PC-3 (cell line): ENCODE measurements at regions not wholly inside any gene's neighbourhood (a gene's known extent, or its start where the extent isn't known, plus 50 kb on each side); places are given as distances from the start of the nearest gene placed in this dataset.

Experiments
- ATAC-seq: fragments of 200-7000 bp; cut with Tn5 transposase; 2 replicates; pipeline ENCODE4 v1.9.1; 2020; ENCODE audit warnings: mild to moderate bottlenecking, moderate library complexity
- BruUV-seq: library from RNA; stranded (reverse); fragments of 400-500 nt; replicated peaks from 2 replicates; lab custom pipeline; 2021; lab: Mats Ljungman, UMichigan
- CTCF ChIA-PET: fragments of 300-600 bp; sonication (Branson Sonifier 250); formaldehyde crosslinking; loops from one replicate; lab custom pipeline; 2022; ENCODE audit warnings: antibody characterized with exemption; lab: Charles Lee
- POLR2A ChIA-PET: fragments of 300-600 bp; sonication (Branson Sonifier 250); formaldehyde crosslinking; loops from one replicate; lab custom pipeline; 2022; ENCODE audit warnings: antibody characterized with exemption; ENCODE audit not compliant: unreplicated experiment; lab: Charles Lee
- DNase-seq: peaks from one replicate; pipeline ENCODE4 v3.0.0-alpha.2; 2015
- H2AFZ ChIP-seq: fragments of 300-600 bp; sonication (generic); 2 replicates; pipeline ENCODE4 v1.6.0; 2016; ENCODE audit warnings: antibody characterized with exemption, low read length
- H3F3A ChIP-seq: fragments of 300-600 bp; sonication (generic); one replicate; pipeline ENCODE4 v1.6.0; 2017; ENCODE audit warnings: antibody characterized with exemption, low read length, control low read depth, mild to moderate bottlenecking; ENCODE audit not compliant: unreplicated experiment
- H3K27ac ChIP-seq: fragments of 300-600 bp; sonication (generic); 2 replicates; pipeline ENCODE4 v1.5.1; 2016; ENCODE audit warnings: mild to moderate bottlenecking, low read length
- H3K27me3 ChIP-seq: fragments of 300-600 bp; sonication (generic); 2 replicates; pipeline ENCODE4 v1.6.1; 2016; ENCODE audit warnings: low read length, mixed read lengths
- H3K36me3 ChIP-seq: fragments of 300-600 bp; sonication (generic); 2 replicates; pipeline ENCODE4 v1.6.1; 2016; ENCODE audit warnings: low read depth, mixed run types, low read length, mixed read lengths
- H3K4me1 ChIP-seq: fragments of 300-600 bp; sonication (generic); 2 replicates; pipeline ENCODE4 v1.5.1; 2016; ENCODE audit warnings: low read length; ENCODE audit not compliant: insufficient read depth
- H3K4me2 ChIP-seq: fragments of 300-600 bp; sonication (generic); 2 replicates; pipeline ENCODE4 v1.6.0; 2016; ENCODE audit warnings: low read length
- H3K4me3 ChIP-seq: fragments of 300-600 bp; sonication (generic); 2 replicates; pipeline ENCODE4 v1.5.1; 2016; ENCODE audit warnings: mild to moderate bottlenecking, low read length, mixed read lengths
- H3K79me2 ChIP-seq: fragments of 300-600 bp; sonication (generic); 2 replicates; pipeline ENCODE4 v1.6.1; 2017; ENCODE audit warnings: low read length, mixed read lengths
- H3K9ac ChIP-seq: fragments of 300-600 bp; sonication (generic); 2 replicates; pipeline ENCODE4 v1.6.0; 2016; ENCODE audit warnings: mild to moderate bottlenecking, low read length
- H3K9me2 ChIP-seq: fragments of 300-600 bp; sonication (generic); replicated peaks from 2 replicates; pipeline ENCODE4 v1.6.1; 2016; ENCODE audit warnings: mixed run types, low read length, mixed read lengths
- H3K9me3 ChIP-seq: fragments of 300-600 bp; sonication (generic); 2 replicates; pipeline ENCODE4 v1.6.1; 2016; ENCODE audit warnings: low read length, mixed read lengths
- H4K20me1 ChIP-seq: fragments of 300-600 bp; sonication (generic); 2 replicates; pipeline ENCODE4 v1.6.1; 2016; ENCODE audit warnings: low read length, mixed read lengths
- CTCF ChIP-seq: fragments of 300-600 bp; sonication (generic); conservative IDR thresholded peaks from 2 replicates; pipeline ENCODE4 v1.5.1; 2017; ENCODE audit warnings: antibody characterized with exemption, low read depth, mild to moderate bottlenecking, low read length
- EZH2 ChIP-seq: fragments of 300-600 bp; sonication (generic); IDR thresholded peaks from one replicate; pipeline ENCODE4 v1.6.1; 2017; ENCODE audit warnings: antibody characterized with exemption, mild to moderate bottlenecking, low read length; ENCODE audit not compliant: unreplicated experiment
- EZH2phosphoT487 ChIP-seq: fragments of 300-600 bp; sonication (generic); IDR thresholded peaks from 2 replicates; pipeline ENCODE4 v1.6.1; 2018; ENCODE audit warnings: mild to moderate bottlenecking, antibody characterized with exemption, low read length, borderline replicate concordance
- intact Hi-C: fragments of 100-400 bp; cut with micrococcal nuclease; formaldehyde crosslinking; loops from 2 replicates; pipeline ENCODE4 v1.9.0; 2023

- H3K27me3 ChIP-seq, result no peaks in the 10 kb centered on the region
- intact Hi-C loops, result no loop called here
- BruUV-seq, result no TSS peak
These were observed 50.7 kb upstream of the INSYN1 start for GRCh38 chr15:73803806-73804205.

DNA sequence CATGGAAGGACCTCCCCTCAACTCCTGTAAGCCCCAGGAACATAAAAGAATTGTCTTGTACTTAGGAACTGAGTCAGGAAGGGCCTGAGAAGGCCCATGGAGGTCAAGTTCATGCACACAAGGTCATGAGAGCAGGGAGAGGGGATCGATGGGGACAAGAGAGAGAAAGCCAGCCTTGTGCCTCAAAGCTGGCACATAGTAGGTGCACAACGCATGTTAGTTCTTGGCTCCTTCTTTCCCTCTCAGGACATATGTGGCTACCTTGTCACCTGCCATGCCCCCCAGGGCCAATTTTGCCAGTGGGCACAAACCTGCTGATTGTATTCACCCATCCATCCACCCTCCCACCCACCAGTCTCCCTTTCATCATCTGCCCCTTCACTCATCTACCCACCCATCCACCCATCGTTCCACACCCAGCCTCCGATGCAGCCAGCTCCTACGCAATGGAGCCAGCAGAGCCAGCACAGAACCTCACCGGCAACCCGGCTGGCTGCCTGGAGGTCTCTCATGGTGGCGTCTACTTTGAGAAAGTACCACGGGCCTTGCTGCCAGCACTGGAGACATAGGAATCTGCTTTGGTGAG, 52.4 kb upstream of the INSYN1 start:
- intact Hi-C loops, result no loop called here
- DNase-seq, result no peak
- Histone ChIP-seq H3K4me1 (peaks cover 20% of the 10 kb centered on the region), H4K20me1 (no peaks in the 10 kb centered on the region), H3F3A (no peaks in the 10 kb centered on the region), H3K4me2 (no peak overlapping the region), H3K36me3 (no peaks in the 10 kb centered on the region), H3K9me3 (no peaks in the 10 kb centered on the region), H3K27ac (no peak overlapping the region), H3K9me2 (no peaks in the 10 kb centered on the region), H3K27me3 (no peaks in the 10 kb centered on the region), H3K4me3 (no peak overlapping the region), H2AFZ (no peak overlapping the region), H3K9ac (no peak overlapping the region), H3K79me2 (no peaks in the 10 kb centered on the region)
- CTCF ChIA-PET, result no interaction called here
- ATAC-seq, result no peak
- POLR2A ChIA-PET, result no interaction called here
- no TSS peak for BruUV-seq
- TF ChIP-seq EZH2phosphoT487 (no peak), CTCF (no peak), EZH2 (no peak)

More at GRCh38 chr15:73803806-73804205, 50.7 kb upstream of the INSYN1 start:
- Histone ChIP-seq H3K9me3 (no peaks in the 10 kb centered on the region), H2AFZ (no peak overlapping the region), H3K4me1 (peaks cover 15% of the 10 kb centered on the region), H4K20me1 (no peaks in the 10 kb centered on the region), H3K9me2 (no peaks in the 10 kb centered on the region), H3F3A (no peaks in the 10 kb centered on the region), H3K27ac (no peak overlapping the region), H3K36me3 (no peaks in the 10 kb centered on the region), H3K4me3 (no peak overlapping the region), H3K79me2 (no peaks in the 10 kb centered on the region), H3K4me2 (no peak overlapping the region), H3K9ac (no peak overlapping the region)
- DNase-seq, result no peak
- CTCF ChIA-PET, result no interaction called here
- ATAC-seq, result no peak
- POLR2A ChIA-PET, result no interaction called here
- TF ChIP-seq EZH2, result no peak
- no peak for TF ChIP-seq EZH2phosphoT487
- no peak for TF ChIP-seq CTCF

DNA sequence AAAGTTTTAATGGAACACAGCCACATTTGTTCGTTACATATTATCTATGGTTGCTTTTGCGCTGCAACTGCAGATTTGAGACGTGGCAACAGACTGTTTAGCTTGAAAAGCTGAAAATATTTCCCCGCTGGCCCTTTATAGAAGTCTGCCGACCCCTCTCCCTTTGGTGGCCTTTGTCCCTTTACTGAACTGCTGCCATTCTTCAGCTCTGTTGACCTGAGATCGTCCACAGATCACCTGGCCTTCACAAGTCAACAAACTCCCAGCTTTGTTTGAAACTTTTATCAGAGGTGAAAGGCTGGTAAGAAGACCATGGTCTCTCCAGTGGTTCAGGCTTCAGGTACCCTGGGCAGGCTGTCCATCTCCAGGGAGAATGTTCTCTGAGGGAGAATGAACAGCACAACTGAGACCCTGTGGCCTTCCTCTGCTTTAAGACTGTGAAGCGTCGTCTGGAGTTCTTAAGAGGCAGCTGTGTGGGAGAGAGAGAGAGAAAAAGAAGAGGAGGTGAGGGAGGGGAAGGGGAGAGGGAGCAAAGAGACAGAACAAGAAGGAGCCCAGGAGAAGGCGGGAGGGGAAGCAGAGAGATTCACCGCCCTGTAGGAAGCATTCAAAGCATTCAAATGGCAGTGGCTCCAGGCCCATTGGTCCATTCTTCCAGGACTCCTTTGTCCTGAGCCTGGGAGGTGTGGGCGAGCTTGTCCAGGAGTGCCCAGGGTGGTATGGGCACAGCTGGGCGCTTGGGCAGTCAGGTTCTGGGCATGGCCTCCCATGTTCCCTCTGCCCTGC, 53.7 kb upstream of the INSYN1 start:
- Histone ChIP-seq H3K4me1 (peaks cover 11% of the 10 kb centered on the region; the same call in 1 of the 2 replicates), H3K36me3 (no peaks in the 10 kb centered on the region), H3K9me2 (no peaks in the 10 kb centered on the region), H3K4me2 (no peak overlapping the region), H2AFZ (no peak overlapping the region), H3F3A (no peaks in the 10 kb centered on the region), H3K4me3 (no peak overlapping the region), H3K27me3 (no peaks in the 10 kb centered on the region), H3K27ac (no peak overlapping the region), H3K79me2 (no peaks in the 10 kb centered on the region), H3K9me3 (no peaks in the 10 kb centered on the region), H3K9ac (no peak overlapping the region), H4K20me1 (no peaks in the 10 kb centered on the region)
- no peak for ATAC-seq
- CTCF ChIA-PET, result no interaction called here
- BruUV-seq, result no TSS peak
- POLR2A ChIA-PET, result no interaction called here
- intact Hi-C loops, result no loop called here
- TF ChIP-seq EZH2 (no peak), CTCF (no peak), EZH2phosphoT487 (no peak)
- DNase-seq, result no peak
